Endothelial cell of umbilical vein (primary cell): ENCODE measurements at regions not wholly inside any gene's neighbourhood (a gene's known extent, or its start where the extent isn't known, plus 50 kb on each side); places are given as distances from the start of the nearest gene placed in this dataset.

Source experiments
- BruUV-seq: library from RNA; stranded (reverse); fragments of 400-500 nt; replicated peaks from 2 replicates; lab custom pipeline; 2021; lab: Mats Ljungman, UMichigan
- CTCF ChIA-PET: fragments of 300-600, 350-600 bp; sonication (Branson Sonifier 250); formaldehyde crosslinking; loops from one replicate; lab custom pipeline; 2021; ENCODE audit warnings: antibody characterized with exemption, inconsistent platforms; lab: Charles Lee
- POLR2A ChIA-PET: fragments of 300-600, 350-600 bp; sonication (Branson Sonifier 250); formaldehyde crosslinking; loops from one replicate; lab custom pipeline; 2021; ENCODE audit warnings: antibody characterized with exemption, inconsistent platforms; lab: Charles Lee
- DNase-seq: peaks from one replicate; pipeline ENCODE4 v3.0.0-alpha.2; 2011; ENCODE audit warnings: low read depth, low spot score
- FAIRE-seq: peaks from 2 replicates; lab custom pipeline; 2011; peaks lifted over from hg19 to GRCh38; lab: Jason Lieb, UNC
- H2AFZ ChIP-seq: 2 replicates; pipeline ENCODE4 v1.6.0; 2012; ENCODE audit warnings: low read depth, low read length, control low read depth, inconsistent platforms
- H3K27ac ChIP-seq: 2 replicates; pipeline ENCODE4 v1.5.1; 2011; ENCODE audit warnings: low read depth, mild to moderate bottlenecking, control low read depth, low read length, moderate library complexity; ENCODE audit not compliant: insufficient read depth
- H3K27me3 ChIP-seq, 2 experiments: 2 replicates each; pipeline versions ENCODE4 v1.6.0 to v1.6.1; 2011; ENCODE audit warnings: low read length in 2 of 2, mixed read lengths in 1 of 2; ENCODE audit not compliant: control insufficient read depth in 2 of 2, insufficient read depth in 2 of 2
- H3K36me3 ChIP-seq, 2 experiments: 2 replicates in 1 of 2; 3 replicates in 1 of 2; pipeline ENCODE4 v1.5.1; 2011; ENCODE audit warnings: low read length in 2 of 2, mild to moderate bottlenecking in 1 of 2, moderate library complexity in 1 of 2; ENCODE audit not compliant: control insufficient read depth in 2 of 2, insufficient read depth in 2 of 2; ENCODE audit errors: extremely low read depth in 1 of 2
- H3K4me1 ChIP-seq: 3 replicates; pipeline ENCODE4 v1.5.1; 2011; ENCODE audit warnings: mild to moderate bottlenecking, low read length; ENCODE audit not compliant: control insufficient read depth, insufficient read depth; ENCODE audit errors: extremely low read depth
- H3K4me2 ChIP-seq: 2 replicates; pipeline ENCODE4 v1.6.1; 2011; ENCODE audit warnings: low read length, control low read depth, mixed read lengths; ENCODE audit not compliant: insufficient read depth
- H3K4me3 ChIP-seq, 3 experiments: fragments of 200-600 bp in 1 of 3; sonication (generic), shearing (Covaris generic) in 1 of 3; replicated peaks in 1 of 3; 2 replicates each; pipeline ENCODE4 v1.5.1; 2011 to 2016; ENCODE audit warnings: control low read depth in 3 of 3, low read length in 3 of 3, mild to moderate bottlenecking in 2 of 3, inconsistent platforms in 1 of 3, low read depth in 1 of 3, moderate library complexity in 1 of 3; ENCODE audit not compliant: insufficient read depth in 1 of 3
- H3K79me2 ChIP-seq: 2 replicates; pipeline ENCODE4 v1.6.0; 2012; ENCODE audit warnings: low read length, inconsistent platforms; ENCODE audit not compliant: control insufficient read depth, insufficient read depth
- H3K9ac ChIP-seq: replicated peaks from 2 replicates; pipeline ENCODE3; 2011; ENCODE audit warnings: low read length, control low read depth; ENCODE audit not compliant: insufficient read depth; ENCODE audit errors: extremely low read depth
- H3K9me1 ChIP-seq: replicated peaks from 3 replicates; pipeline ENCODE4 v1.6.0; 2011; ENCODE audit warnings: mild to moderate bottlenecking, low read length; ENCODE audit not compliant: control insufficient read depth, insufficient read depth; ENCODE audit errors: extremely low read depth
- H3K9me3 ChIP-seq: replicated peaks from 2 replicates; pipeline ENCODE4 v1.5.1; 2012; ENCODE audit warnings: low read length, inconsistent platforms; ENCODE audit not compliant: control insufficient read depth, insufficient read depth
- H4K20me1 ChIP-seq: replicated peaks from 2 replicates; pipeline ENCODE3; 2011; ENCODE audit warnings: mild to moderate bottlenecking, low read length; ENCODE audit not compliant: control insufficient read depth, insufficient read depth; ENCODE audit errors: extremely low read depth
- CTCF ChIP-seq, 2 donors: IDR thresholded peaks; 1 replicate in 1 of 2; 2 replicates in 1 of 2; pipeline ENCODE4 v1.5.1; 2011; ENCODE audit warnings: low read length in 2 of 2, mild to moderate bottlenecking in 2 of 2, moderate library complexity in 2 of 2, control low read depth in 1 of 2, inconsistent platforms in 1 of 2, low read depth in 1 of 2; ENCODE audit not compliant: insufficient read depth in 1 of 2; ENCODE audit errors: extremely low read depth in 1 of 2
- EZH2 ChIP-seq: IDR thresholded peaks from 2 replicates; pipeline ENCODE4 v1.6.1; 2012; ENCODE audit warnings: borderline replicate concordance, low read depth, mild to moderate bottlenecking, moderate library complexity, low read length, inconsistent platforms; ENCODE audit not compliant: severe bottlenecking
- FOS ChIP-seq: IDR thresholded peaks from 2 replicates; pipeline ENCODE4 v1.6.1; 2011; ENCODE audit warnings: mild to moderate bottlenecking, low read length, moderate library complexity, borderline replicate concordance; ENCODE audit not compliant: insufficient read depth
- GATA2 ChIP-seq: IDR thresholded peaks from 2 replicates; pipeline ENCODE4 v1.7.0; 2011; ENCODE audit warnings: low read depth, mild to moderate bottlenecking, moderate library complexity, mixed read lengths, low read length; ENCODE audit not compliant: insufficient read length, insufficient read depth
- JUN ChIP-seq: IDR thresholded peaks from 2 replicates; pipeline ENCODE4 v1.6.1; 2011; ENCODE audit warnings: borderline replicate concordance, low read depth; ENCODE audit not compliant: insufficient read length, insufficient read depth
- MAX ChIP-seq: IDR thresholded peaks from 2 replicates; pipeline ENCODE4 v1.6.1; 2011; ENCODE audit not compliant: insufficient read depth, insufficient read length
- MYC ChIP-seq: IDR thresholded peaks from one replicate; pipeline ENCODE4 v1.6.1; 2011; ENCODE audit warnings: mild to moderate bottlenecking, low read depth, low read length
- POLR2A ChIP-seq: IDR thresholded peaks from 2 replicates; pipeline ENCODE4 v1.6.1; 2012; ENCODE audit warnings: low read depth, mild to moderate bottlenecking, control low read depth, low read length
- POLR2AphosphoS5 ChIP-seq: IDR thresholded peaks from 2 replicates; pipeline ENCODE4 v1.6.1; 2012; ENCODE audit warnings: low read depth, mild to moderate bottlenecking, control low read depth, low read length, moderate library complexity; ENCODE audit not compliant: insufficient read depth
- dilution Hi-C: fragments of 300-500 bp; cut with MboI; formaldehyde crosslinking; loops from one replicate; pipeline ENCODE4 v1.15.0; 2019; ENCODE audit warnings: low sequenced_read_pairs; ENCODE audit not compliant: extremely low pct_ligation_motif_present
- intact Hi-C: fragments of 100-400 bp; cut with micrococcal nuclease; formaldehyde crosslinking; loops from one replicate; pipeline ENCODE4 v1.10.0; 2022

- no peaks in the 10 kb centered on the region for H3K27me3 ChIP-seq
- dilution Hi-C loops, result no loop called here
- H3K4me3 ChIP-seq, result no peak overlapping the region
- H3K79me2 ChIP-seq, result no peaks in the 10 kb centered on the region
- intact Hi-C loops, result no loop called here
- no peak overlapping the region for H3K9ac ChIP-seq
- no peak for TF ChIP-seq EZH2
- no peak for TF ChIP-seq GATA2
- TF ChIP-seq CTCF (IDR thresholded peaks at IDR 0.05; ENCODE audit: extremely low read depth in 1 of 2, insufficient read depth in 1 of 2, low read depth in 1 of 2, low read length in 2 of 2), result no peak
- no peak for TF ChIP-seq POLR2AphosphoS5
- TF ChIP-seq FOS, result no peak
- no peak for TF ChIP-seq MAX
- no peak for TF ChIP-seq JUN
- no peak for TF ChIP-seq MYC
- no peak for TF ChIP-seq POLR2A
- H3K4me1 ChIP-seq, result no peaks in the 10 kb centered on the region
- POLR2A ChIA-PET, result no interaction called here
- H3K9me1 ChIP-seq, result no peaks in the 10 kb centered on the region
- no peak for FAIRE-seq
- no TSS peak for BruUV-seq
- no peaks in the 10 kb centered on the region for H4K20me1 ChIP-seq
- H3K4me2 ChIP-seq, result no peak overlapping the region
- no peaks in the 10 kb centered on the region for H3K36me3 ChIP-seq
- no peak overlapping the region for H3K27ac ChIP-seq
- no peak for DNase-seq
- no peak overlapping the region for H2AFZ ChIP-seq
- no peaks in the 10 kb centered on the region for H3K9me3 ChIP-seq
- CTCF ChIA-PET, result no interaction called here
These were observed 160.5 kb upstream of the KCNN2 start for GRCh38 chr5:114201332-114201731.
